SH-SY5Y (cell line): ENCODE measurements at regions not wholly inside any gene's neighbourhood (a gene's known extent, or its start where the extent isn't known, plus 50 kb on each side); places are given as distances from the start of the nearest gene placed in this dataset.

Experiments used
- GATA2 ChIP-seq: IDR thresholded peaks from 2 replicates; pipeline ENCODE4 v1.6.1; 2011; ENCODE audit warnings: mild to moderate bottlenecking, low read depth, low read length
- GATA3 ChIP-seq: IDR thresholded peaks from 2 replicates; pipeline ENCODE4 v1.6.1; 2011; ENCODE audit warnings: low read depth, mild to moderate bottlenecking, low read length, moderate library complexity

- TF ChIP-seq GATA3: peak; percentile 85
- TF ChIP-seq GATA2: peak; percentile 74
These were observed 205.2 kb upstream of the PHYHIPL start for GRCh38 chr10:58971211-58971610.

- TF ChIP-seq GATA2: peak; percentile 62; the same call in 1 of the 2 replicates
- TF ChIP-seq GATA3: no peak; the same call in 1 of the 2 replicates
These were observed 204.5 kb upstream of the PHYHIPL start for GRCh38 chr10:58971796-58972491.

GRCh38 chr10:58972576-58973234 lies 203.7 kb upstream of the PHYHIPL start:
- TF ChIP-seq GATA3: no peak; the same call in none of the 2 replicates
- no peak for TF ChIP-seq GATA2

- no peak for TF ChIP-seq GATA2
- TF ChIP-seq GATA3: no peak
These were observed 203.2 kb upstream of the PHYHIPL start for GRCh38 chr10:58973235-58973595.

- TF ChIP-seq GATA2 (no peak), GATA3 (no peak)
These were observed 200.2 kb upstream of the PHYHIPL start for GRCh38 chr10:58976254-58976653.

- TF ChIP-seq GATA3 (no peak), GATA2 (no peak)
These were observed 196.7 kb upstream of the PHYHIPL start for GRCh38 chr10:58979711-58980110.

- TF ChIP-seq GATA3 (no peak), GATA2 (0 out of 2 replicates have a peak, but pooled peaks have one; percentile 21)
These were observed 195.5 kb upstream of the PHYHIPL start for GRCh38 chr10:58980826-58981415.

GRCh38 chr10:58981846-58982245 lies 194.6 kb upstream of the PHYHIPL start:
- no peak for TF ChIP-seq GATA3
- TF ChIP-seq GATA2: no peak

- no peak for TF ChIP-seq GATA3
- TF ChIP-seq GATA2: no peak
These were observed 193.8 kb upstream of the PHYHIPL start for GRCh38 chr10:58982470-58983239.

GRCh38 chr10:58985216-58985615 lies 191.2 kb upstream of the PHYHIPL start:
- no peak for TF ChIP-seq GATA2
- TF ChIP-seq GATA3: no peak

- no peak for TF ChIP-seq GATA3
- TF ChIP-seq GATA2: no peak
These were observed 186.9 kb upstream of the PHYHIPL start for GRCh38 chr10:58989486-58990039.

GRCh38 chr10:58990693-58991092 lies 185.8 kb upstream of the PHYHIPL start:
- TF ChIP-seq GATA3: no peak
- no peak for TF ChIP-seq GATA2

- no peak for TF ChIP-seq GATA2
- no peak for TF ChIP-seq GATA3
These were observed 184.6 kb upstream of the PHYHIPL start for GRCh38 chr10:58991856-58992255.
